Hepatocyte (in vitro differentiated cells): ENCODE measurements at regions not wholly inside any gene's neighbourhood (a gene's known extent, or its start where the extent isn't known, plus 50 kb on each side); places are given as distances from the start of the nearest gene placed in this dataset.

Experiments used
- DNase-seq: peaks from one replicate; pipeline ENCODE4 v3.0.0-alpha.2; 2016; ENCODE audit warnings: low spot score
- H2AFZ ChIP-seq: fragments of 200-600 bp; sonication (generic); 2 replicates; pipeline ENCODE4 v1.6.0; 2016; ENCODE audit warnings: antibody characterized with exemption, mild to moderate bottlenecking
- H3K27ac ChIP-seq: fragments of 200-600 bp; sonication (generic); 2 replicates; pipeline ENCODE4 v1.5.1; 2016; ENCODE audit warnings: mild to moderate bottlenecking
- H3K27me3 ChIP-seq: fragments of 200-600 bp; sonication (generic); 2 replicates; pipeline ENCODE4 v1.6.1; 2016
- H3K36me3 ChIP-seq: fragments of 200-600 bp; sonication (generic); replicated peaks from 2 replicates; pipeline ENCODE4 v1.5.1; 2016; ENCODE audit warnings: low read depth; ENCODE audit not compliant: insufficient read depth
- H3K4me1 ChIP-seq: fragments of 200-600 bp; sonication (generic); 2 replicates; pipeline ENCODE4 v1.5.1; 2016; ENCODE audit warnings: mild to moderate bottlenecking, moderate library complexity; ENCODE audit not compliant: insufficient read depth
- H3K4me2 ChIP-seq: fragments of 200-600 bp; sonication (generic); 2 replicates; pipeline ENCODE4 v1.6.0; 2016
- H3K4me3 ChIP-seq: fragments of 200-600 bp; sonication (generic); 2 replicates; pipeline ENCODE4 v1.5.1; 2016; ENCODE audit warnings: mild to moderate bottlenecking
- H3K79me2 ChIP-seq: fragments of 200-600 bp; sonication (generic); 2 replicates; pipeline ENCODE4 v1.6.0; 2017; ENCODE audit warnings: mild to moderate bottlenecking
- H3K9me2 ChIP-seq: fragments of 200-600 bp; sonication (generic); replicated peaks from 2 replicates; pipeline ENCODE4 v1.6.0; 2017; ENCODE audit warnings: mild to moderate bottlenecking; ENCODE audit not compliant: insufficient read depth
- H3K9me3 ChIP-seq: fragments of 200-600 bp; sonication (generic); 2 replicates; pipeline ENCODE4 v1.5.1; 2016; ENCODE audit warnings: low read depth, mild to moderate bottlenecking
- H4K20me1 ChIP-seq: fragments of 200-600 bp; sonication (generic); 2 replicates; pipeline ENCODE4 v1.6.0; 2016; ENCODE audit warnings: mild to moderate bottlenecking; ENCODE audit not compliant: insufficient read depth, poor library complexity, severe bottlenecking
- CTCF ChIP-seq: fragments of 200-600 bp; sonication (generic); IDR thresholded peaks from 2 replicates; pipeline ENCODE4 v1.5.1; 2016; ENCODE audit warnings: antibody characterized with exemption, mild to moderate bottlenecking; ENCODE audit not compliant: poor library complexity
- EZH2 ChIP-seq: fragments of 200-600 bp; sonication (generic); IDR thresholded peaks from 2 replicates; pipeline ENCODE4 v1.6.1; 2016; ENCODE audit warnings: antibody characterized with exemption, mild to moderate bottlenecking, borderline replicate concordance
- EZH2phosphoT487 ChIP-seq: fragments of 200-600 bp; sonication (generic); IDR thresholded peaks from one replicate; pipeline ENCODE4 v1.6.1; 2018; ENCODE audit warnings: antibody characterized with exemption, mild to moderate bottlenecking, low read depth, moderate library complexity; ENCODE audit not compliant: unreplicated experiment, severe bottlenecking
- WGBS: methylation state at CpG from one replicate; pipeline ENCODE4 v1.1.6; 2016; ENCODE audit warnings: low lambda C conversion rate; ENCODE audit errors: missing lambda C conversion rate; 5-methylcytosine and 5-hydroxymethylcytosine counted together

DNA sequence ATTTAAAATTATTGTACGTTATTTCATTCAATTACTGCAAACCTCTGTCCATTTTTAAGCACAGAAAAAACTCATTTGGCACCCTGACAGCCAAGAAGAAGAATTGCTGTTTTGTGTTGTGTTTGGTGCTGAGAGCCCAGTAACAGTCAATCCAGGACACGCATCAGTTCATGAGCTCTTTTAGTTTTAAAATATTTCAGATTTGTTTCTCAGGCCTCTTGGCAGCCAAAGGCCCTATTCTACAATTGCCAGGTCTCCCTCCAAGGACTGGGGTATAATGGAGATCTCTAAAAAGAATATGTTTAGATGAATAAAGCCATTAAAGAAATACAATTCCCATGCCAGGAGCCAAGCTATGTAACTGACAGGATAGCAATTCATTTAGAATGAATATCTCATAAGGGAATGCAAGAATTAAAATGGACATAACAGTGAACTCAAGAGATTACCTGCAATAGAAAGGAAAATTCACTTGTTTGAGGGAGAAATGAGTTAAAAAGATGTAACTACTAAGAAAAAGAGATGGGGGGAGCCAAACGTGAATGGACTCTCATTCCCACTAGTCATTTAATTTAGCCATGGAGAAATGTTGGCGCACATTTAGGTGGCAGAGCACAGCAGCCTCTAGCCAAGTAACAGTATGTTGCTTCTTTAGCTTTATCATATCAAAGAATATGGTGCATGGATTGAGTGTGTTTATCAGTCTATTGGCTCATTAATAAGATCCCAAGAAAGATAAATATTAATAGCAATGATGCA lies 140.6 kb upstream of the PELI2 start:
- H3K9me2 ChIP-seq, result no peaks in the 10 kb centered on the region
- no peaks in the 10 kb centered on the region for H4K20me1 ChIP-seq
- no peaks in the 10 kb centered on the region for H3K36me3 ChIP-seq
- no peaks in the 10 kb centered on the region for H3K4me1 ChIP-seq
- H2AFZ ChIP-seq, result no peak overlapping the region
- DNase-seq, result no peak
- H3K4me2 ChIP-seq, result no peak overlapping the region
- H3K4me3 ChIP-seq, result no peak overlapping the region
- H3K27me3 ChIP-seq, result no peaks in the 10 kb centered on the region
- peak overlapping the region; percentile 70 for H3K27ac ChIP-seq
- 91% methylated on average over 4 of the region's 4 CpGs for WGBS
- no peak for TF ChIP-seq CTCF
- TF ChIP-seq EZH2phosphoT487, result no peak
- no peak for TF ChIP-seq EZH2
- H3K79me2 ChIP-seq, result no peaks in the 10 kb centered on the region
- no peaks in the 10 kb centered on the region for H3K9me3 ChIP-seq

GRCh38 chr14:55979096-55979495 lies 139.1 kb upstream of the PELI2 start:
- Histone ChIP-seq H3K9me3 (no peaks in the 10 kb centered on the region), H4K20me1 (no peaks in the 10 kb centered on the region), H2AFZ (no peak overlapping the region), H3K4me2 (no peak overlapping the region), H3K79me2 (no peaks in the 10 kb centered on the region), H3K36me3 (no peaks in the 10 kb centered on the region), H3K27ac (no peak overlapping the region), H3K9me2 (no peaks in the 10 kb centered on the region), H3K4me3 (no peak overlapping the region), H3K4me1 (no peaks in the 10 kb centered on the region), H3K27me3 (no peaks in the 10 kb centered on the region)
- DNase-seq, result no peak
- no peak for TF ChIP-seq CTCF
- WGBS, result 79% methylated on average over 2 of the region's 2 CpGs

GRCh38 chr14:55979781-55980180 lies 138.4 kb upstream of the PELI2 start:
- Histone ChIP-seq H3K4me2 (no peak overlapping the region), H3K79me2 (no peaks in the 10 kb centered on the region), H3K4me3 (no peak overlapping the region), H3K27ac (no peak overlapping the region), H3K4me1 (no peaks in the 10 kb centered on the region), H3K36me3 (no peaks in the 10 kb centered on the region), H3K9me2 (no peaks in the 10 kb centered on the region), H3K27me3 (no peaks in the 10 kb centered on the region), H2AFZ (no peak overlapping the region), H3K9me3 (no peaks in the 10 kb centered on the region), H4K20me1 (no peaks in the 10 kb centered on the region)
- TF ChIP-seq EZH2phosphoT487, result no peak
- no peak for TF ChIP-seq EZH2
- no peak for TF ChIP-seq CTCF
- WGBS, result 89% methylated on average over 1 of the region's 1 CpG
- no peak for DNase-seq

- no peak overlapping the region for H3K27ac ChIP-seq
These were observed 137.2 kb upstream of the PELI2 start for GRCh38 chr14:55980970-55981369.

More at GRCh38 chr14:55980970-55981369, 137.2 kb upstream of the PELI2 start:
- H3K4me3 ChIP-seq, result no peak overlapping the region
- no peaks in the 10 kb centered on the region for H3K79me2 ChIP-seq
- H3K9me3 ChIP-seq, result no peaks in the 10 kb centered on the region
- H3K4me2 ChIP-seq, result no peak overlapping the region
- H3K36me3 ChIP-seq, result no peaks in the 10 kb centered on the region
- no peak for DNase-seq
- no peaks in the 10 kb centered on the region for H3K9me2 ChIP-seq
- H3K4me1 ChIP-seq, result no peaks in the 10 kb centered on the region
- TF ChIP-seq EZH2phosphoT487 (no peak), EZH2 (no peak), CTCF (no peak)
- H2AFZ ChIP-seq, result no peak overlapping the region
- no peaks in the 10 kb centered on the region for H4K20me1 ChIP-seq
- no peaks in the 10 kb centered on the region for H3K27me3 ChIP-seq
